Breast epithelium (tissue), 3 donors: ENCODE measurements at regions not wholly inside any gene's neighbourhood (a gene's known extent, or its start where the extent isn't known, plus 50 kb on each side); places are given as distances from the start of the nearest gene placed in this dataset.

ENCODE experiments used
- CTCF ChIP-seq, 3 donors: fragments of 450-650 bp; IDR thresholded peaks; one replicate each; pipeline ENCODE4 v1.5.1; 2016 to 2017; ENCODE audit warnings: antibody characterized with exemption in 3 of 3, mild to moderate bottlenecking in 3 of 3, moderate library complexity in 3 of 3
- POLR2A ChIP-seq: fragments of 450-650 bp; IDR thresholded peaks from one replicate; pipeline ENCODE4 v1.6.1; 2016; ENCODE audit warnings: antibody characterized with exemption, mild to moderate bottlenecking, moderate library complexity
- POLR2AphosphoS5 ChIP-seq, 3 donors: sonication (generic); formaldehyde crosslinking; IDR thresholded peaks; one replicate each; pipeline ENCODE4 v1.6.1; 2017; ENCODE audit warnings: antibody characterized with exemption in 3 of 3

DNA sequence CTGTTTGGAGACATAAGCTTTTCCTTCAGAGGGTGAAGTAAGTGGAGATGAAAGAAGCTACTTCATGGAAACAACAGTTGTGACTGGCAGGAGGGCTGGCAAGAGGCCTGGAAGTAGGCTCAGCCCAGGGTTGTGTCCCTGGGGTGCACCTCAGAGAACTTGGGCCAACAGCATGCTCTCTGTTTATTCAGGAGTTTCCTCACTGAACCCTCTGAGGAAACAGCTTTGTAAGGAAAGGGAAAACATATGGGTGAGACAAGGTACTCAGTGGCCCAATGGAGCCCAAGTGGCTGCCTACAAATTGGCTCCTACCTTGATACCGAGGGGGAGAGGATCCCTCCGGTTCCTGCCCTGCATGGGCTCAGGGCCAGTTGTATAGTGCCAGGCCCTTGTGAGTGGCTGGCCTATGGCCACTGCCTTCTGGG is 115.5 kb upstream of the ITGA6 start:
- TF ChIP-seq CTCF (IDR thresholded peaks at IDR 0.05): no peak
- no peak for TF ChIP-seq POLR2A
- TF ChIP-seq POLR2AphosphoS5 (IDR thresholded peaks at IDR 0.05): peak in 2 of 3 donors; percentile 27 to 86
